Activated CD8-positive, alpha-beta memory T cell treated with anti-CD3 and anti-CD28 coated beads for 1 hour (primary cell): ENCODE measurements at regions not wholly inside any gene's neighbourhood (a gene's known extent, or its start where the extent isn't known, plus 50 kb on each side); places are given as distances from the start of the nearest gene placed in this dataset.

Experiments used
- DNase-seq, 2 donors: peaks; one replicate each; pipeline ENCODE4 v3.0.0-alpha.2; 2020; ENCODE audit warnings: low read depth in 1 of 2; ENCODE audit errors: extremely low read depth in 1 of 2

DNA sequence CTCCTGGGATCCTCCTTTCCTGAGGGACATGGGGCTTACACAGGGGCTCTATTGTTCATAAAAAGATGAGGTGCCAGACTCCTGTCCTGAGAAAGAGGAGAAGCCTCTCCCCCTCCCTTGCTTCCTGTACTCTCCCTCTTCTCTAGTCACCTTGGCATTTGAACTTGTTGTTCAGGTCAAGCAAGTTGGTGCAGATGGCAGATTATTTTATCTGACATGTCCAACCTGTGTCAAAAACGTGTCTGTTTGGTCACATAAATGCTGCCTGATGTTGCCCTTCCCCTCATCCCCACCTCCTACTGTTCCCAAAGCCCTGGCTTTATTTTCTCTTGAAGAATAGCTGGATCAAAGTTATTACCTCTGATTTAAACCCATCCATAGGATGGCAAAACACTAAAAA lies 154.8 kb downstream of the TMX1 start:
- no peak for DNase-seq

DNA sequence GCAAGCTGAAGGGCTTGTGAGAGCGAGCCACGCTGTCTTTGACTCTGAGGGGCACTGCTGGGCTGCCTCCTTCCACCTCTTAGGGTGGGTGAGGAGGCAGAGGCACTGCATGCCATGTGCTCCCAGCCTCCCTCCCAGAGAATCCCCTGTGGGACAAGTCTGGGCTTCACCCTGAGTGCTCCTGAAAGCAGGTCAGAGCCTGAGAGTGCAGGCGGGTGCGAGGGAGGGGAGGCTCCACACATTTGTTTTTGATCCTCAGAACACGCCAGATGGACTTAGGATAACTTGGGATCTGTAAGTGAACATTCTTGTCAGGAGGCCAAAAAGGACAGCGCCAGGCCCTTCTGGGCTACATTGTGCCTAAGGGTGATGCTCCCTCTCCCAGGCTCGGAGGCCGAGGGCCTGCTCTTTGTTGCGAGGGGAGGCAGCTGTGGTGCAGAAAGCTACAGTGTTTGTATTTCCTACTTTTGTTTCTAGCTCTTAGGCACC lies 155.4 kb downstream of the TMX1 start:
- DNase-seq = no peak

GRCh38 chr14:51396222-51396815 lies 156.3 kb downstream of the TMX1 start:
- no peak for DNase-seq

GRCh38 chr14:51398898-51399297 lies 158.9 kb downstream of the TMX1 start:
- DNase-seq = no peak

DNA sequence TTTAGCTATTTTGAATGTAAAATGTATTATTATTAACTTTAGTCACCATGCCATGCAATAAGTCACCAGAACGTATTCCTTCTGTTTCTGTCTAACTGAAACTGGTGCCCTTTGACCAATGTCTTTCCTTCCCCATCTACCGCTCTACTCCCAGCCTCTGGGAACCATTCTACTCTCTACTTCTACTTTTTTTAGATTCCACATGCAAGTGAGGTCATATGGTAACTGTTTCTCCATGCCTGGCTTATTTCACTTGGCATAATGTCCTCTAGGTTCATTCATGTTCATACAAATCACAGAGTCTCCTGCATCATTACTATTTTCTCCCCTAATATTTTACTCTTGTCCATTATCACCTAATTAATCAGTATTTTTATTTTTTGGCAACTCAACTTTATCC lies 160.1 kb downstream of the TMX1 start:
- DNase-seq = no peak

DNA sequence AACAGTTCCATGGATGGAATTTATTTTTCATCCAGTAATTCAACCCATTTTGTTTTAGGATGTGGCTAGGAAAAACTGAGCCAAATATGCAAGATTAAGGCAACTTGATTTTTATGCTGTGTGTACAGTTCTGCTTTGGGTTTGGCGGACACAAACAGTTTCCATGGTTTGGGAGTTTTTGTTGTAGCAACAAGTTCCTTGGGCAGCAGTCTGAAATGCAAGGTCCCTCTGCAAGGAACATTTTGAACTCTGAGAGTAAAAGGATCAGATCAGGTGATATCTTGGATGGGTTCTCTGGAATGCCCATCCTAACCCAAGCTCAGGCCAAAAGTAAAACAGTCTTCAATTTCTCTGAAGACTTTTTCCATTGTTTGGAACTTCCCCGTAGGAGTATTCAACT lies 161.2 kb downstream of the TMX1 start:
- DNase-seq = no peak

DNA sequence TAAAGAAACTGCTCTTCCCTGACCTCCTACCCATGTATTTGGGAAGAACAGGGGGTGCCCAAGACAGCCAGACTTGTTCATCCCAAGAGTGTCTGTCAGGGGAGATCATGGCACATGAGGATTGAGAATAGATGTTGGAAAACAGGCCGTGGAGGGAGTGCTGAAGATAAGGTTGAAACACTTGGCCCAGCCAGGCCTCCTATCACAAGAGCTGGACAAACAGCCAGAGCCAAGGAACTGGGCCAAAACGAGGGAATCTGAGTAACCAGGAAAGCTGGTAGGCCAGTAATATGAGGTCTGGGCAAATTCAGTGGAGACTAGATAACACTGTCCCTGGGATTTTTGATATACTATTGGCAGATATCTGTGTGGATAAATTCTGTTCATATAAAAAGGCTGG lies 161.7 kb downstream of the TMX1 start:
- no peak for DNase-seq

- no peak for DNase-seq
Measured at GRCh38 chr14:51410897-51411296, 170.8 kb downstream of the TMX1 start.

- no peak for DNase-seq
Measured at GRCh38 chr14:51419685-51420084, 179.6 kb downstream of the TMX1 start.

DNA sequence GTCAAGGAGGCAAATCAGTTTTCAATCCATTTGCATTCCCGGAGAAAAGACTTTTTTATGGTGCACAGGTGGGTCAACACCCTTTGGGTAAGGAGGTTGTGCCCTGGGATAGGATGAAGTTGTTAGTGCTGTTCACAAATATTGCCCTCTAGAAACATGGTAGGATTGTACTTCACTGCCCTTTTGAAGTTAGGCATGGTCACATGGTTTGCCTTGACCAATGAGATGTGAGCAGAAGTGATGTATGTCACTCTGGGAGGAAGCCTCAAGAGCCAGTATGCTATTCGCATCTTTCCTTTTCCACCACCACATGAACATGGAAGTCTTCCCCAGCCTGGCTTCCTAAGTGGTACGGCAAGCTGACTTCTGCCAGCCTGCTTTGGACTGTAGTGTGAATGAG lies 182.7 kb downstream of the TMX1 start:
- no peak for DNase-seq

DNA sequence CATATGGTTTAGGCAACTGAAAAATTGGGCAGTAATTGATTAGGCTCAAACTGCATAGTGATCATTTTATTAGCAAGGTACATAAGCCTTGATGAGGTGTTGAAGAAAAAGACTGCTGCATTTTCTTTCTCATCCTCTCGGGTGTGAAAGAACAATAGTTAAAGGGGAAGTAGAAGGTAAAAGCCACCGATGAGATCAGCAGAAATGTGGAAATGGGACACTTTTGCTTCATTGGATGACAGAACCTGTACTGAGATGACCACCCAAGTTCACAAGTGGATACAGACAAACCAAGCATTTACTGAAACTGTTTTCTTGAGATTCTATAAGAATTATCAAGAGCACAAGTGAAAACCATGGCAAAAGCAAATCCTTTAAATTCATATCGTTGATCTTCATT lies 184.0 kb downstream of the TMX1 start:
- DNase-seq = no peak

- DNase-seq = no peak
Measured at GRCh38 chr14:51424561-51425251, 184.7 kb downstream of the TMX1 start.

GRCh38 chr14:51428981-51429380 lies 188.9 kb downstream of the TMX1 start:
- no peak for DNase-seq

DNA sequence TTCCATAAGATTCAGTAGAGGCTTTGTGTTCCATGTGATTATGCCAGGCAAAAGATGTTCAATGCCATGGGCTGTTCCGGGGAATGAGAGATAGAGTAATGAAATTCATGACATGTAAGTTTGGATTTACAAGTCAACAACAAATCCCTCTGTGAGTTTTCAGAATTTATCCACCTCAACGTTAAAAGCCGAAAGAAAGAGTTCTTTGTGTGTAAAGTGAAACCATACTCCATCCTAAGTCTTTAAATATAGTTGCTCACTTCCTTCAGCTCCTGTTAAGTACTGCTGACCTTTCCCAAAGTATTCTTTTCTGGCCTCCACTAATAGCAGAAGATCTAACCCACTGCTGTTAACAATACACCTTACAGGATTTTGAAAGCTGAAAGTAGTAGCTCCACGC lies 190.0 kb downstream of the TMX1 start:
- no peak for DNase-seq

GRCh38 chr14:51430633-51431032 lies 190.6 kb downstream of the TMX1 start:
- no peak for DNase-seq

GRCh38 chr14:51431033-51431709 lies 191.1 kb downstream of the TMX1 start:
- no peak for DNase-seq

GRCh38 chr14:51431741-51432140 lies 191.7 kb downstream of the TMX1 start:
- DNase-seq = no peak

DNA sequence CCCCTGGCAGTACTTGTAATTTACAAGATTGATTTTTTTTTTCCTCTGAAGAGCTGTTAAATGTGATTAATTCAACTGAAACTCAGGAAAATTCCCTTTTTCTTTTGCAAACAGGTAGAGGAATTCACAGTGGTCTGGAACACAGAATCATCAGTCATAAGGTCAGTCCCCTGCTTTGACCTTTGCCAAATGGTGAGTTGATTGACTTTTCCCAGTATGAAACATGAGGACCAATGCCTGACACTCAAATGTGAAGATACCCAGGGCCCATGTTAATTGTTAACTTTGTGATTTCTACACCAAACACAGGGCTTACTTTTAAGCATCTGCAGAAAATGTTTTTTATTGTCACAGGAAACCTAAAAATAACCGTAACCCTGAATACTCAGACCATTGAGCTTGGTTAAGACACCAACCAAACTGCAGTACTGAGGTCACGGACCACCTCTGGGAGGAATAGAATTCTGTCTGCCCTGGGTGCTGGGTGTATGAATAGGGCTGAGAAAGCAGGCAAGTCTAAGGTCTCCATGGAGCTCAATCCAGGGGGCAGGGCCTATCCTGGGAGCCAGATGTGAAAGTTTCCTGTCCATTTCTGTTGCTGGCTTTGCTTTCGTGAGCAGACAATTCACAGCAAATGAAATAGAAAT lies 192.4 kb downstream of the TMX1 start:
- DNase-seq = no peak

DNA sequence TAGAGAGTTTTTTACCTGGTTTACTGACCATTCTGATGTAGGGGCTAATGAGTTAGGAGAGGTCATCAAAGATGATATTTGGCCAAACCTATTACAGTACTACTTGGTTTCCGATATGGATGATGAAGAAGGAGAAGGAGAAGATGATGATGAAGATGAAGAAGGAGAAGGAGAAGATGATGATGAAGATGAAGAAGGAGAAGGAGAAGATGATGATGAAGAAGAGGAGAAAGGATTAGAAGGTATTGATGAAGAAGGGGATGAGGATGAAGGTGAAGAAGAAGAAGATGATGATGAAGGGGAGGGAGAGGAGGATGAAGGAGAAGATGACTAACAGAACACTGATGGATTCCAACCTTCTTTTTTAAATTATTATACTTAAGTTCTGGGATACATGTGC lies 196.6 kb downstream of the TMX1 start:
- DNase-seq = no peak

DNA sequence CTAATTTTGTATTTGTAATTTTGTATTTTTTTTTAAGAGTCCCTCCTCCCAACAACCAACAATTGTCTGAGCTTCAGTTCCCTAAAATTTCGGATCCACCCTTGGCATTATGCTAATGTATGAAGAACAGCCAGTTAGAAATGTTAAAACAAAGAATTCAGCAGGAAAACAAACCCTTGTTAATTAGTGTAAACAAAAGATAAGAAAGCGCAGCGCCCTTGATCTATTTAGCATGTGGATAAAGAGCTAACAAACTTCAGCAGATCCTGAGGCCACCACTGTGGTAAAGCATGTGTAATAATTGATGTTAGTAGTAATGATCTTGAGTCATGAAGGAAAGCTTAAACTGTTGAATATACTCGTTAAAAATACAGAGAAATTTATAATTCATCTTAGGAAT lies 199.8 kb downstream of the TMX1 start:
- DNase-seq = no peak

GRCh38 chr14:51441001-51441400 lies 201.0 kb downstream of the TMX1 start:
- DNase-seq = no peak
